Esophagus muscularis mucosa (tissue), 4 donors: ENCODE measurements at regions not wholly inside any gene's neighbourhood (a gene's known extent, or its start where the extent isn't known, plus 50 kb on each side); places are given as distances from the start of the nearest gene placed in this dataset.

Experiments
- DNase-seq: peaks from one replicate; pipeline ENCODE4 v3.0.0-alpha.2; 2017; ENCODE audit errors: extremely low spot score
- H3K27ac ChIP-seq, 4 donors: fragments of 200-600 bp; sonication (generic); replicated peaks in 1 of 4; 1 replicate in 3 of 4; 2 replicates in 1 of 4; pipeline ENCODE4 v1.5.1; 2016 to 2019; ENCODE audit warnings: mild to moderate bottlenecking in 1 of 4
- H3K27me3 ChIP-seq, 4 donors: fragments of 200-600 bp; sonication (generic); one replicate each; pipeline versions ENCODE4 v1.5.1 to v1.6.0; 2016 to 2019
- H3K36me3 ChIP-seq, 4 donors: fragments of 200-600 bp; sonication (generic); one replicate each; pipeline ENCODE4 v1.5.1; 2016 to 2019
- H3K4me1 ChIP-seq, 4 donors: fragments of 200-600 bp; sonication (generic); one replicate each; pipeline ENCODE4 v1.5.1; 2016 to 2019
- H3K4me3 ChIP-seq, 4 donors: fragments of 200-600 bp; sonication (generic); 1 replicate in 2 of 4; 2 replicates in 2 of 4; pipeline ENCODE4 v1.5.1; 2016 to 2019; ENCODE audit warnings: mild to moderate bottlenecking in 4 of 4, moderate library complexity in 1 of 4
- H3K9me3 ChIP-seq, 4 donors: fragments of 200-600 bp; sonication (generic); 1 replicate in 3 of 4; 2 replicates in 1 of 4; pipeline ENCODE4 v1.5.1; 2016 to 2019
- CTCF ChIP-seq, 3 experiments: fragments of 200-600 bp in 2 of 3; fragments of 450-650 bp in 1 of 3; sonication (generic) in 2 of 3; IDR thresholded peaks; one replicate each; pipeline ENCODE4 v1.5.1; 2017 to 2019; ENCODE audit warnings: antibody characterized with exemption in 3 of 3, mild to moderate bottlenecking in 2 of 3, moderate library complexity in 1 of 3
- EP300 ChIP-seq: sonication (generic); formaldehyde crosslinking; IDR thresholded peaks from one replicate; pipeline ENCODE4 v1.6.1; 2017; ENCODE audit warnings: antibody characterized with exemption
- POLR2A ChIP-seq: fragments of 450-650 bp; IDR thresholded peaks from one replicate; pipeline ENCODE4 v1.6.1; 2017; ENCODE audit warnings: antibody characterized with exemption, moderate library complexity, mild to moderate bottlenecking, low read depth
- POLR2AphosphoS5 ChIP-seq, 2 donors: sonication (generic); formaldehyde crosslinking; IDR thresholded peaks; one replicate each; pipeline ENCODE4 v1.6.1; 2017; ENCODE audit warnings: antibody characterized with exemption in 2 of 2
- WGBS: methylation state at CpG from one replicate; pipeline ENCODE4 v1.1.5; 2018; 5-methylcytosine and 5-hydroxymethylcytosine counted together
- intact Hi-C: fragments of 100-400 bp; cut with DNase I; formaldehyde crosslinking; loops from one replicate; pipeline ENCODE4 v1.15.1; 2023

GRCh38 chr3:14252321-14253021, 73.9 kb downstream of the LSM3 start:
- Histone ChIP-seq H3K4me1 (no peaks in the 10 kb centered on the region), H3K36me3 (no peaks in the 10 kb centered on the region), H3K9me3 (no peaks in the 10 kb centered on the region), H3K4me3 (no peak overlapping the region), H3K27me3 (no peaks in the 10 kb centered on the region), H3K27ac (no peak overlapping the region)
- no peak for DNase-seq
- intact Hi-C loops = no loop called here
- 85% methylated on average over 10 of the region's 11 CpGs for WGBS
- TF ChIP-seq POLR2A = no peak

GRCh38 chr3:14253022-14253706, 74.5 kb downstream of the LSM3 start:
- TF ChIP-seq EP300 (no peak), CTCF (IDR thresholded peaks at IDR 0.05) (no peak), POLR2AphosphoS5 (IDR thresholded peaks at IDR 0.05) (no peak), POLR2A (no peak)
- Histone ChIP-seq H3K9me3 (no peaks in the 10 kb centered on the region), H3K4me1 (no peaks in the 10 kb centered on the region), H3K27me3 (no peaks in the 10 kb centered on the region), H3K27ac (no peak overlapping the region), H3K36me3 (no peaks in the 10 kb centered on the region), H3K4me3 (no peak overlapping the region)
- 88% methylated on average over 11 of the region's 11 CpGs for WGBS
- no peak for DNase-seq
- intact Hi-C loops = no loop called here

- TF ChIP-seq POLR2AphosphoS5 (IDR thresholded peaks at IDR 0.05) (no peak), POLR2A (no peak), CTCF (IDR thresholded peaks at IDR 0.05) (no peak), EP300 (no peak)
- DNase-seq = no peak
- Histone ChIP-seq H3K4me1 (no peaks in the 10 kb centered on the region), H3K4me3 (no peak overlapping the region), H3K9me3 (no peaks in the 10 kb centered on the region), H3K27ac (no peak overlapping the region), H3K27me3 (no peaks in the 10 kb centered on the region), H3K36me3 (no peaks in the 10 kb centered on the region)
- intact Hi-C loops = no loop called here
- 92% methylated on average over 4 of the region's 4 CpGs for WGBS
Measured at GRCh38 chr3:14253707-14254382, 75.2 kb downstream of the LSM3 start.

GRCh38 chr3:14254812-14255702, 76.4 kb downstream of the LSM3 start:
- H3K27me3 ChIP-seq = no peaks in the 10 kb centered on the region
- no peaks in the 10 kb centered on the region for H3K9me3 ChIP-seq
- no peak for DNase-seq
- 91% methylated on average over 9 of the region's 9 CpGs for WGBS
- no peaks in the 10 kb centered on the region for H3K4me1 ChIP-seq
- no peak for TF ChIP-seq POLR2A
- TF ChIP-seq EP300 = no peak
- TF ChIP-seq POLR2AphosphoS5 (IDR thresholded peaks at IDR 0.05) = no peak
- no peak for TF ChIP-seq CTCF (IDR thresholded peaks at IDR 0.05)
- no peak overlapping the region for H3K4me3 ChIP-seq
- H3K27ac ChIP-seq = no peak overlapping the region
- no peaks in the 10 kb centered on the region for H3K36me3 ChIP-seq
- intact Hi-C loops = no loop called here
